HG02642 (cell line): ENCODE measurements at regions not wholly inside any gene's neighbourhood (a gene's known extent, or its start where the extent isn't known, plus 50 kb on each side); places are given as distances from the start of the nearest gene placed in this dataset.
"Not testable (repeated sequence)": the region's sequence is repeated elsewhere in the genome, so short reads cannot be mapped to it uniquely, and the experiment has no call there.

ENCODE experiments used
- ATAC-seq: cut with Tn5 transposase; IDR thresholded peaks from one replicate; pipeline ENCODE4 v1.9.1; 2021; ENCODE audit warnings: mild to moderate bottlenecking; ENCODE audit not compliant: unreplicated experiment, poor library complexity

DNA sequence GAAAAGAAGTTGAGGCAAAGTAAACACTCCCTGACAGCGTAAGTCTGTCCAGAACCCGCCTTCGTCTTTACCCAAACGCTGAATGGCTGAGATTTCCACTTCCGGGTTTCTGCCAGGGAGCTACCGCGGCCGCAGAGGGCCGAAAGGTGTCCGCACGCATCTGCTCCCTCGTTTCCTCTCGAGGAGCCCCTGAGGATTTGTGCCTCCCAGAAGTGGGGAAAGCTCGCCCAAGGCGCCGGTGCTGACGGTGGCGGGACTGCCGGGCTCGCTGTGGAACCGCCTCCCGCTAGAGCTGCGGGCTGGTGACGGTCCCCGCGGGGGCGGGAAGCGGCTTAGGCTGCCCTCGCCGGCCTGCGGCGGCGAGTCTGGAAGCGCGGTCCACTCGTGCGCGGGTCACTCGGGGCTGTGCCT, 1760.2 kb upstream of the DEFB115 start:
- ATAC-seq = no peak

GRCh38 chr20:29497684-29498083, 1759.8 kb upstream of the DEFB115 start:
- ATAC-seq = not testable (repeated sequence)

DNA sequence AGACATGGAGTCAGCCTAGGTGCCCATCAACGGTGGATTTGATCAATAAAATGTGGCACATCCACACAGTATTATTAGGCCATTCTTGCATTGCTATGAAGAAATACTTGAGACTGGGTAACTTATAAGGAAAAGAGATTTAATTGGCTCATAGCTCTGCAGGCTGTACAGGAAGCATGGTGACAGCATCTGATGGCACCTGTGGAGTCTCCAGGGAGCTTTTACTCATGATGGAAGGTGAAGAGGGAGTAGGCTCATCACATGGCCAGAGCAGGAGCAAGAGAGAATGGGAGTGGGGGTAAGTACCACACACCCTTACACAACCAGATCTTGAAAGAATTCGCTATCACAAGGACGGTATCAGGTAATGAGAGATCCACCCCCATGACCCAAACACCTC, 1756.7 kb upstream of the DEFB115 start:
- not testable (repeated sequence) for ATAC-seq

DNA sequence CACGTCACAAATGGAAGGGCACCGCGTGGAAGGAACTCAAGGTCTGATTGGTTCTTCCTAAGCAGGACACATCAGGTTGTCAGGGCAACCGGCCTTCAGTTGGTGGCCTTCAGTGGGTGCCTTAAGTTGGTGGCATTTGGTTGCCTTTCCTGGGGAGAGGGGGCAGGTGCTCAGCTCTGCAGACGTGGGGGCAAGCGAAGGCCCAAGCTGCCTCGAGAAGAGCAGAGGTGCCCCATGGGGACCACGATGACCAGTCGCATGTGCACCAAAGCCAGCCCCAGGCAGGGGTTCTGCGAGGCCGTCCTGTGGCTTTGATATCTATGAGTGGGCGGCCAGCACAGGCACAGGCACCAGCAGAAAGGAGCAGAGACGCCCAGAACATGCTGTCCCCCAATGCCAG, 1742.8 kb upstream of the DEFB115 start:
- not testable (repeated sequence) for ATAC-seq

GRCh38 chr20:29516847-29517246, 1740.6 kb upstream of the DEFB115 start:
- not testable (repeated sequence) for ATAC-seq

- not testable (repeated sequence) for ATAC-seq
Observed at GRCh38 chr20:29519610-29520241, 1737.7 kb upstream of the DEFB115 start.

DNA sequence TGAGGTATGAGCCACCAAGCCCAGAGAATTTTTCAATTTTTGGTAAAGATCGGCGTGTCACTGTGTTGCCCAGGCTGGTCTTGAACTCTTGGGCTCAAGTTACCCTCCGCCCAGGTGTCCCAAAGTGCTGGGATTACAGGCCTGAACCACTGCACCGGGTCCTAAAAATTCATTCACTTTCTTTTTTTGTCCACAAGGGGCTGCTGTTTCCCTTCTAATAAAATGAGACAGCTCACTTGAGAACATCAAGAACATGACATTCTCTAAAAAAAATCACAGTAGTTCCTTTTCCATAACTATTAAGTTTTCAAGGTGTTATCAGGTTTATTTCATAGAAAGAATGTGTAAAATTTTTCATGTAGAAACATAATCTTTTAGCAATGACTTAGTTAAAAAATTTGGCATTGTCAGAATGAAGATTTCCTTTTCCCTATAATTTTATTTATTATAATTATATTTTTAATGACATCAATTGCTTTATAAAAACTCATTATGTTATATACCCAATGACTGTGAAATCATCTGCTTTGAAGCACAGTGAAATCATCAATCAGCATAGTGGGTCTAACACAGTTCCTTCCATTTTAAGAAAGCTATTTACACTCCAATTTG, 1723.8 kb upstream of the DEFB115 start:
- not testable (repeated sequence) for ATAC-seq

DNA sequence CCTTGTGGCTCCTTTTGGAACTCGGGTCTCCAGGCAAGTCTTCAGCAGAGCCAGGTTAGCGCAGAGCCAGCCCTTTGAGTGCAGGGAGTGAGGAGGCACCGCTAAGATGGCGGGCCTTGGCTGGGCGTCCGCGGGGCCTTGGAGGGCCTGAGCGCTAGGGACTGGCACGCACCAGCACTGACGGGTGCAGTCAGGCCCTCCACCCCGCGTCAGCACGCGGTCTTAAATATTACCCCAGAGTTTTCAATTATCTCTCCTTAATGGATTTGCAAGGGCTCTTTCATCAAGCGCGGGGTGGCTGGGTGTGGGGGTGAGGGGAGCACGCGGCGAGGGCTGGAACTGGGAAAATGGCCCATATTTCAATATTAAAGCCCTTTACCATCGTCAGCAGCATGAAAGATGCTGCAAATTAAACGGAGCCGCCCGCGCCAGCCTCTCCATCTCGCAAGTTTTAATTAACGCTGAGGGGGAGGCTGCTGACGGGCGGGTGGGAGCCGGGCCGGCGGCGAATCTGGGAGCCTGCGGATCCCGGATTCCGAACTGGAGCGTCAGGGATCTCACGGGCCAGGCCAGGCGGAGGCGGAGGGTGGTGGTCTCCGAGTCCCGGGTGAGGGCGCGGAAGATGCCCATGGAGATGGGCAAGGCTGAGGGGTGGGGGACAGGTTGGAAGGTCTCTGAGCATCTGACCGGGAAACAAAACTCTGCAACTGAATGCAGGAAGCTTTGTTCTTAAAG, 1690.4 kb upstream of the DEFB115 start:
- ATAC-seq = not testable (repeated sequence)

DNA sequence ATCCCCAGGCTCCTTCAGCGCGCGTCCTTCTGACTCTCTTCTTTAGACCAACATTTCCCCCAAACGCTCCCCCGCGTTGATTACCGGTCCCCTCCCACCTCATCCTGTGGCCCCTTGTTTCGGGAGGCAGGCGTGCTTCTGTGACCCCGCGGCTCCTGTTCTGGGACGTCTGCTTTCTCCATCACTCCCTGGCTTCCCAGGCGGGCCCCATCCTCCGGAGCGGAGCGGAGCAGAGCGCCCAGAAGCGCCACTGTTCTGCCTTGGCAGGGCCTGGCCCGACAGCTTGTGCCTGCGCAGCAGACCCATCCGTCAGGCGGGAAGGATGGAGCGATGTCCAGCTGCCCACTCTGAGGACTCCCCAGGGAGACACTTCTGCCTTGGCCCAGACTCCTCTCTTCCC, 1689.8 kb upstream of the DEFB115 start:
- ATAC-seq = not testable (repeated sequence)

DNA sequence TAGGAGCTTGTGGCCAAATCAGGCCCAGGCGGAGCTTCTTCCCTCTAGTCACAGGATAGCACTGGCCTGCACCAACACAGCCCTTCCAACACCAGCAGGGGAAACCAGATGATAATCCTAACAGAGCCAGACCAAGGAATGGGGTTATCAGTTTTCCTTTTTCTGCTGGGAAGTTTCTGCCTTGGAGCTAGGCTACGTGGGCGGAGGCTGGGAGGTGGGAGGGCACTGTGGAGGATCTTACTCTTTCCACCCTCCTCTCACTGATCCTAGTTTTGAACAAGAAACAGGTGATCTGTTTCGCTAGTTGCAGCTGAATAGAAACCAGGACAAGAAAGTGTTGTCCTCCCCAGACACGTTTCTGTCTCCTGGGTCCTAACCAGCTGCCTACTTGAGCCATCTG, 1687.3 kb upstream of the DEFB115 start:
- ATAC-seq = not testable (repeated sequence)

DNA sequence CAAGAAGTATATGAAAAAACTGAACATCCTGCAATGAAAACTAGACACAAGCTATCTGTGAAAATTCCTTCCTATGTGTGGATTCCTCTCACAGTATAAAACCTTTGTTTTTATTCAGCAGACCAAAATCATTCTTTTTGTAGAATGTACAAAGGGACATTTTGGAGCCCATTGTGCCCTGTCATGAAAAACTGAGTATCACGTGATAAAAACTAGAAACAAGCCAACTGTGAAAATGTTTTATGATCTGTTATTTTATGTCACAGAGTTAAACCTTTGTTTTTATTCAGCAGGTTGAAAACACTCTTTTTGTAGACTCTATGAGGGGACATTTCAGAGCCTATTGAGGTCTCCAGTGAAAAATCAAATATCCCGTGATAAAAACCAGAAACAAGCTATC, 1667.9 kb upstream of the DEFB115 start:
- not testable (repeated sequence) for ATAC-seq

GRCh38 chr20:29604163-29604562, 1653.3 kb upstream of the DEFB115 start:
- ATAC-seq = not testable (repeated sequence)

- not testable (repeated sequence) for ATAC-seq
Observed at GRCh38 chr20:29606171-29606570, 1651.3 kb upstream of the DEFB115 start.

- ATAC-seq = not testable (repeated sequence)
Observed at GRCh38 chr20:29629395-29629794, 1628.1 kb upstream of the DEFB115 start.
